A673 (cell line): ENCODE measurements at regions not wholly inside any gene's neighbourhood (a gene's known extent, or its start where the extent isn't known, plus 50 kb on each side); places are given as distances from the start of the nearest gene placed in this dataset.

Source experiments
- BruUV-seq: library from RNA; stranded (reverse); fragments of 400-500 nt; replicated peaks from 2 replicates; lab custom pipeline; 2021; lab: Mats Ljungman, UMichigan
- CTCF ChIA-PET: fragments of 300-600 bp; sonication (Branson Sonifier 250); formaldehyde crosslinking; loops from one replicate; lab custom pipeline; 2022; ENCODE audit warnings: antibody characterized with exemption; lab: Charles Lee
- POLR2A ChIA-PET: fragments of 300-600 bp; sonication (Branson Sonifier 250); formaldehyde crosslinking; loops from one replicate; lab custom pipeline; 2022; ENCODE audit warnings: antibody characterized with exemption; ENCODE audit not compliant: low non-redundant PET; lab: Charles Lee
- DNase-seq: peaks from one replicate; pipeline ENCODE4 v3.0.0-alpha.2; 2015; ENCODE audit warnings: low spot score
- H3K27ac ChIP-seq: fragments of 200-600 bp; sonication (generic); 2 replicates; pipeline ENCODE4 v1.5.1; 2016; ENCODE audit warnings: mixed run types, low read depth, mild to moderate bottlenecking, mixed read lengths, antibody characterized with exemption, low read length; ENCODE audit not compliant: poor library complexity, severe bottlenecking
- H3K27me3 ChIP-seq: fragments of 200-600 bp; sonication (generic); replicated peaks from 2 replicates; pipeline ENCODE4 v1.6.1; 2017; ENCODE audit warnings: mixed run types, low read depth, mild to moderate bottlenecking, mixed read lengths, antibody characterized with exemption, low read length; ENCODE audit not compliant: insufficient read depth, poor library complexity
- H3K36me3 ChIP-seq: fragments of 200-600 bp; sonication (generic); 2 replicates; pipeline ENCODE4 v1.6.1; 2016; ENCODE audit warnings: mixed run types, mild to moderate bottlenecking, mixed read lengths, antibody characterized with exemption, low read length; ENCODE audit not compliant: insufficient read depth, poor library complexity, severe bottlenecking
- H3K4me1 ChIP-seq: fragments of 200-600 bp; sonication (generic); 2 replicates; pipeline ENCODE4 v1.6.1; 2017; ENCODE audit warnings: mixed run types, mild to moderate bottlenecking, mixed read lengths, antibody characterized with exemption, low read length; ENCODE audit not compliant: insufficient read depth, poor library complexity, severe bottlenecking
- H3K4me3 ChIP-seq: fragments of 200-600 bp; sonication (generic); 2 replicates; pipeline ENCODE4 v1.5.1; 2016; ENCODE audit warnings: low read depth, mixed run types, mild to moderate bottlenecking, mixed read lengths, low read length; ENCODE audit not compliant: poor library complexity, severe bottlenecking
- H3K9me3 ChIP-seq: fragments of 200-600 bp; sonication (generic); 2 replicates; pipeline ENCODE4 v1.6.1; 2016; ENCODE audit warnings: mixed run types, low read depth, mild to moderate bottlenecking, mixed read lengths, antibody characterized with exemption, low read length; ENCODE audit not compliant: poor library complexity, severe bottlenecking
- EZH2 ChIP-seq: fragments of 200-600 bp; sonication (generic); IDR thresholded peaks from 2 replicates; pipeline ENCODE4 v1.6.1; 2017; ENCODE audit warnings: borderline replicate concordance, low read depth, mild to moderate bottlenecking, mixed read lengths, antibody characterized with exemption, low read length; ENCODE audit not compliant: poor library complexity, severe bottlenecking
- intact Hi-C: fragments of 100-400 bp; cut with micrococcal nuclease; formaldehyde crosslinking; loops from one replicate; pipeline ENCODE4 v1.10.0; 2022; ENCODE audit not compliant: unreplicated experiment
- TF ChIP-seq, protein P1 (sequence below): fragments of 300-800, 200-600 bp; sonication (generic); conservative IDR thresholded peaks from 2 replicates; pipeline ENCODE4 v1.5.1; 2017; ENCODE audit warnings: low read depth, mild to moderate bottlenecking, antibody characterized with exemption, low read length, moderate library complexity, mixed read lengths

DNA sequence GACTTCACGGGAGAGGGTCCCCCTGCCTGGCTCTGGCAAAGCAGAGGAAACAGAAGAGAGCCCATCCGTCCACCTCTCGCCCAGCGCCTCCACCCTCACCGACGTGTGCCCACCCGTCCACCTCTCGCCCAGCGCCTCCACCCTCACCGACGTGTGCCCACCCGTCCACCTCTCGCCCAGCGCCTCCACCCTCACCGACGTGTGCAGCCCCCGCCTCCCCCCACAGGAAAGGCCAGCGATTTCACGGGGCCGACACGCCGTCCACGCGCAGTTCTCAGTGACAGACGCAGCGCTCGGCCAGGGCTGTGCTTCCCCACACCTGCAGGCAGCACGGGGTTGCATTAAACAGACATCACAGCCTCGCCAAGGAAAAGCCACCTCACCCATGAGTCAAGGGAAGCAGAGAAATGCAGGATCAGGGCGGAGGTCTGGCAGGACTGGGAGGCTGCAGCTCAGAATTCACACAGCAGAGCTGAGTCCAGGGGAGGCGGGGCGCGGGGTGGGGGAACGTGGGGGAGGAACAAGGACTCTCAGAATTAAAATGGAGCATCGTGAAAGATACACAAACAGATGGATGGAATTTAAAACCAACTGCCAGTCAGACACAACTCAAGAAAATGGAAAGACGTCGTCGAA, 377.7 kb downstream of the BRD1 start:
- intact Hi-C loops, result no loop called here
- no peaks in the 10 kb centered on the region for H3K9me3 ChIP-seq
- POLR2A ChIA-PET, result no interaction called here
- H3K27me3 ChIP-seq, result no peaks in the 10 kb centered on the region
- peaks cover 20% of the 10 kb centered on the region for H3K4me1 ChIP-seq
- CTCF ChIA-PET, result no interaction called here
- no TSS peak for BruUV-seq
- no peaks in the 10 kb centered on the region for H3K36me3 ChIP-seq
- peak; percentile 4 for DNase-seq
- H3K4me3 ChIP-seq, result no peak overlapping the region
- H3K27ac ChIP-seq, result no peak overlapping the region
- TF ChIP-seq, protein P1, sequence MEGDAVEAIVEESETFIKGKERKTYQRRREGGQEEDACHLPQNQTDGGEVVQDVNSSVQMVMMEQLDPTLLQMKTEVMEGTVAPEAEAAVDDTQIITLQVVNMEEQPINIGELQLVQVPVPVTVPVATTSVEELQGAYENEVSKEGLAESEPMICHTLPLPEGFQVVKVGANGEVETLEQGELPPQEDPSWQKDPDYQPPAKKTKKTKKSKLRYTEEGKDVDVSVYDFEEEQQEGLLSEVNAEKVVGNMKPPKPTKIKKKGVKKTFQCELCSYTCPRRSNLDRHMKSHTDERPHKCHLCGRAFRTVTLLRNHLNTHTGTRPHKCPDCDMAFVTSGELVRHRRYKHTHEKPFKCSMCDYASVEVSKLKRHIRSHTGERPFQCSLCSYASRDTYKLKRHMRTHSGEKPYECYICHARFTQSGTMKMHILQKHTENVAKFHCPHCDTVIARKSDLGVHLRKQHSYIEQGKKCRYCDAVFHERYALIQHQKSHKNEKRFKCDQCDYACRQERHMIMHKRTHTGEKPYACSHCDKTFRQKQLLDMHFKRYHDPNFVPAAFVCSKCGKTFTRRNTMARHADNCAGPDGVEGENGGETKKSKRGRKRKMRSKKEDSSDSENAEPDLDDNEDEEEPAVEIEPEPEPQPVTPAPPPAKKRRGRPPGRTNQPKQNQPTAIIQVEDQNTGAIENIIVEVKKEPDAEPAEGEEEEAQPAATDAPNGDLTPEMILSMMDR, result no peak
- TF ChIP-seq EZH2, result no peak

DNA sequence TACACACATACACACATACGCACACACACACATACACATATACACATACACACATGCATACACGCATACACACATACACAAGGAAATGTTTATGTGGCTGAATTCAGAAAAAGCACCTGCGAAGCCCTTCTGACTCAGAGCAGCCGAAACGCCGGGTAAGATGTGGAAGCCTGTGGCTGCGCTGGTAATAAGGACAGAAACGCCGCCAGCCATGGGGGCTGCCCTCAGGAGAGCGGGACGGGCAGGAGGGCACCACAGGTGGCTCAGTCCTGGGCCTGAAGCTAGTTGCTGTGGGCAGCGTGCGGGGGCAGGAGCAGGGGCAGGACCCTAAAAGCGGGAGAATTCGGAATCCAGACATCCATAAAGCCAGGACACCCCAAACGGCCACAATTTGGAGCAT, 378.3 kb downstream of the BRD1 start:
- intact Hi-C loops, result no loop called here
- no TSS peak for BruUV-seq
- Histone ChIP-seq H3K36me3 (no peaks in the 10 kb centered on the region), H3K4me1 (peaks cover 20% of the 10 kb centered on the region), H3K27ac (no peak overlapping the region), H3K27me3 (no peaks in the 10 kb centered on the region), H3K4me3 (no peak overlapping the region), H3K9me3 (no peaks in the 10 kb centered on the region)
- DNase-seq, result no peak
- no peak for TF ChIP-seq EZH2
- TF ChIP-seq, protein P1, result no peak
- POLR2A ChIA-PET, result no interaction called here
- CTCF ChIA-PET, result no interaction called here

DNA sequence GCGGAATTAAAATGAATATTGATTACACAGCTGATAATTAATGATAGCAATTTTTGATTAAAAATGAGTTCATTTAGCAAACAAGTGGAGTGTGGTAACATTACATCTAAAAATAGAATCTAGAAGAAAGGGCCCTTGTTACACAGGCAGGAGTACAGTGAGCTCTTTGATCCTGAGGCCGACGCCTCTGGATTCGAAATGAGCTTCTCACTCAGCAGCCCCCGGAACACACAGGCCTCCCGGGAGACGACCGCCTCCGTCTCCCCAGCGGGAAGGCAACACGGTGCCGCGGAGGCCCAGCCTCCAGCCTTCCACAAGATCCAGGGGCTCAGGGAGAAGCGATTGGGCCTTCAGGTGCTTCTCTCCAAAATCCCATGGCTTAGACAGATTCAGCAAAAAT, 379.1 kb downstream of the BRD1 start:
- TF ChIP-seq, protein P1, result no peak
- Histone ChIP-seq H3K4me1 (peaks cover 20% of the 10 kb centered on the region), H3K27me3 (no peaks in the 10 kb centered on the region), H3K36me3 (no peaks in the 10 kb centered on the region), H3K4me3 (no peak overlapping the region), H3K9me3 (no peaks in the 10 kb centered on the region), H3K27ac (no peak overlapping the region)
- ChIA-PET POLR2A (no interaction called here), CTCF (no interaction called here)
- no TSS peak for BruUV-seq
- intact Hi-C loops, result no loop called here
- no peak for DNase-seq
